Activated CD8-positive, alpha-beta memory T cell treated with anti-CD3 and anti-CD28 coated beads, Interleukin-2, amount 50 U/mL, for 1 hour (primary cell): ENCODE measurements at regions not wholly inside any gene's neighbourhood (a gene's known extent, or its start where the extent isn't known, plus 50 kb on each side); places are given as distances from the start of the nearest gene placed in this dataset.

ENCODE experiments used
- DNase-seq: peaks from one replicate; pipeline ENCODE4 v3.0.0-alpha.2; 2020; ENCODE audit errors: extremely low read depth

- no peak for DNase-seq
Observed at GRCh38 chr5:14983666-14984441, 112.3 kb upstream of the ANKH start.

GRCh38 chr5:14980698-14981097 is 109.1 kb upstream of the ANKH start:
- DNase-seq = no peak

GRCh38 chr5:14977058-14977685 is 105.6 kb upstream of the ANKH start:
- DNase-seq = no peak

- no peak for DNase-seq
Observed at GRCh38 chr5:14976486-14976885, 104.9 kb upstream of the ANKH start.

GRCh38 chr5:14971873-14972272 is 100.3 kb upstream of the ANKH start:
- no peak for DNase-seq

- DNase-seq = no peak
Observed at GRCh38 chr5:14968796-14969195, 97.2 kb upstream of the ANKH start.

- no peak for DNase-seq
Observed at GRCh38 chr5:14967166-14967565, 95.6 kb upstream of the ANKH start.

GRCh38 chr5:14965815-14966214 is 94.2 kb upstream of the ANKH start:
- no peak for DNase-seq

GRCh38 chr5:14962604-14963003 is 91.0 kb upstream of the ANKH start:
- no peak for DNase-seq

GRCh38 chr5:14960120-14960462 is 88.5 kb upstream of the ANKH start:
- DNase-seq = no peak

- DNase-seq = no peak
Observed at GRCh38 chr5:14959399-14960119, 88.0 kb upstream of the ANKH start.

GRCh38 chr5:14958188-14958587 is 86.6 kb upstream of the ANKH start:
- DNase-seq = no peak

GRCh38 chr5:14956423-14957046 is 85.0 kb upstream of the ANKH start:
- no peak for DNase-seq

GRCh38 chr5:14954616-14955343 is 83.2 kb upstream of the ANKH start:
- no peak for DNase-seq

- DNase-seq = no peak
Observed at GRCh38 chr5:14954216-14954615, 82.6 kb upstream of the ANKH start.

GRCh38 chr5:14953075-14953607 is 81.6 kb upstream of the ANKH start:
- DNase-seq = no peak

- no peak for DNase-seq
Observed at GRCh38 chr5:14948383-14948782, 76.8 kb upstream of the ANKH start.

GRCh38 chr5:14946815-14947620 is 75.4 kb upstream of the ANKH start:
- DNase-seq = peak; percentile 18

GRCh38 chr5:14945450-14945849 is 73.9 kb upstream of the ANKH start:
- DNase-seq = no peak

GRCh38 chr5:14944996-14945395 is 73.4 kb upstream of the ANKH start:
- DNase-seq = no peak

GRCh38 chr5:14944350-14944739 is 72.8 kb upstream of the ANKH start:
- DNase-seq = no peak
